Right lobe of liver (tissue), 6 donors: ENCODE measurements at regions not wholly inside any gene's neighbourhood (a gene's known extent, or its start where the extent isn't known, plus 50 kb on each side); places are given as distances from the start of the nearest gene placed in this dataset.

Experiments
- ATAC-seq, 4 donors: fragments of 200-7000 bp; cut with Tn5 transposase; one replicate each; pipeline ENCODE4 v1.9.1; 2020; ENCODE audit warnings: mild to moderate bottlenecking in 4 of 4, moderate library complexity in 4 of 4
- DNase-seq, 3 donors: peaks; one replicate each; pipeline ENCODE4 v3.0.0-alpha.2; 2020
- H3K27ac ChIP-seq, 3 donors: fragments of 200-600 bp; one replicate each; pipeline ENCODE4 v1.8.0; 2022
- H3K27me3 ChIP-seq, 2 donors: fragments of 200-600 bp; one replicate each; pipeline ENCODE4 v1.8.0; 2022
- H3K36me3 ChIP-seq, 4 donors: fragments of 200-600 bp; sonication (generic) in 1 of 4; one replicate each; pipeline versions ENCODE4 v1.5.1 to v1.8.0; 2017 to 2022; ENCODE audit warnings: control low read depth in 1 of 4
- H3K4me1 ChIP-seq, 4 donors: fragments of 200-600 bp; sonication (generic) in 1 of 4; one replicate each; pipeline versions ENCODE4 v1.5.1 to v1.8.0; 2017 to 2022; ENCODE audit warnings: control low read depth in 1 of 4
- H3K4me3 ChIP-seq, 3 donors: fragments of 200-600 bp; one replicate each; pipeline ENCODE4 v1.8.0; 2022
- H3K9me3 ChIP-seq, 4 donors: fragments of 200-600 bp; sonication (generic) in 1 of 4; one replicate each; pipeline versions ENCODE4 v1.5.1 to v1.8.0; 2017 to 2022; ENCODE audit warnings: control low read depth in 1 of 4
- POLR2A ChIP-seq: fragments of 450-650 bp; IDR thresholded peaks from one replicate; pipeline ENCODE4 v1.6.1; 2017; ENCODE audit warnings: antibody characterized with exemption, mild to moderate bottlenecking
- WGBS: methylation state at CpG from one replicate; pipeline ENCODE4 v1.1.6; 2018; ENCODE audit warnings: low coverage, low lambda C conversion rate; ENCODE audit not compliant: insufficient coverage; ENCODE audit errors: missing lambda C conversion rate; 5-methylcytosine and 5-hydroxymethylcytosine counted together
- intact Hi-C, 2 donors: fragments of 100-400 bp; cut with DNase I; formaldehyde crosslinking; loops; one replicate each; pipeline versions ENCODE4 v1.11.2 to v1.14.1; 2022
- TF ChIP-seq, protein P1 (sequence below), 4 donors: fragments of 200-600 bp in 3 of 4; fragments of 450-650 bp in 1 of 4; IDR thresholded peaks; one replicate each; pipeline versions ENCODE4 v1.5.1 to v1.8.0; 2016 to 2022; ENCODE audit warnings: antibody characterized with exemption in 4 of 4, mild to moderate bottlenecking in 2 of 4
- donor health status: DM: no; HTN: yes; CAD: no.
- donor health status: DM: no; HTN: no; CAD: no.
- donor health status: DM: no; HTN: no; CAD: no.
- donor health status: DM: no; HTN: yes; CAD: no.
- donor health status: DM: no; HTN: yes; CAD: no.

DNA sequence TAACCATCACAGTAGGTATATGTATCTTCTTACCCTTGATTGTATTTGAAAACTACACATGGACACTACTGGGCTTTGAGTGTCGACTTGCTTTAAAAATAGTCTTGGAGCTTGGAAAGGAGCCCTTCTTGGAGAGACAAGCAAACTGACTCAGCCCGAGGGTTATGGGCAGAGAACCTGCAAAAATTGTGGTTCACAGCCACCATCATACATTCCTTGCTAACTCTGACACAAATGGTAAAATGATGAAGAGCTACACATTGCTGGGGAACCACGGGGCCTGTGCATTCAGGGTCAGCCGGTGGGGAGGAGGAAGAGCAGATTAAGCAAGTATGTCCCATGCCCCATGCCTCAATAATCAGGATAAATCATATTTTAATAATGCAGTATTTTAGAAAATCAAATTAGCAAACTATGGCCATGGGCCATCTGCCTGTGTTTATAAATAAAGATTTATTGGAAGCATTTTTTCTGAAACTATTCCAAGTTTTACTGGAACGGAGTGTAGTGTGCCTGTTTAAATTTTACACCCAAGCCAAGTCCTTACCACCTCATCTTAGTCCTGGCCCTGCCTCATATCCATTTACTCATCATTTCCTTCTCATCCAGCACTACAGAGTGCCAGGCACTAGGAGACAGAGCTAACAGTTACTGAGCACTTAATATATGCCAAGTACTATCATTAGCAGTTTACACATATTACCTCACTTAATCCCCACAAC, 195.7 kb downstream of the PALM2AKAP2 start:
- ATAC-seq (no peak), DNase-seq (no peak)
- Histone ChIP-seq H3K9me3 (no peaks in the 10 kb centered on the region), H3K27me3 (no peaks in the 10 kb centered on the region), H3K36me3 (no peaks in the 10 kb centered on the region), H3K4me1 (peaks cover 0 to 30% (median 8%) of the 10 kb centered on the region in 4 donors), H3K4me3 (no peak overlapping the region), H3K27ac (no peak overlapping the region)
- TF ChIP-seq, protein P1, sequence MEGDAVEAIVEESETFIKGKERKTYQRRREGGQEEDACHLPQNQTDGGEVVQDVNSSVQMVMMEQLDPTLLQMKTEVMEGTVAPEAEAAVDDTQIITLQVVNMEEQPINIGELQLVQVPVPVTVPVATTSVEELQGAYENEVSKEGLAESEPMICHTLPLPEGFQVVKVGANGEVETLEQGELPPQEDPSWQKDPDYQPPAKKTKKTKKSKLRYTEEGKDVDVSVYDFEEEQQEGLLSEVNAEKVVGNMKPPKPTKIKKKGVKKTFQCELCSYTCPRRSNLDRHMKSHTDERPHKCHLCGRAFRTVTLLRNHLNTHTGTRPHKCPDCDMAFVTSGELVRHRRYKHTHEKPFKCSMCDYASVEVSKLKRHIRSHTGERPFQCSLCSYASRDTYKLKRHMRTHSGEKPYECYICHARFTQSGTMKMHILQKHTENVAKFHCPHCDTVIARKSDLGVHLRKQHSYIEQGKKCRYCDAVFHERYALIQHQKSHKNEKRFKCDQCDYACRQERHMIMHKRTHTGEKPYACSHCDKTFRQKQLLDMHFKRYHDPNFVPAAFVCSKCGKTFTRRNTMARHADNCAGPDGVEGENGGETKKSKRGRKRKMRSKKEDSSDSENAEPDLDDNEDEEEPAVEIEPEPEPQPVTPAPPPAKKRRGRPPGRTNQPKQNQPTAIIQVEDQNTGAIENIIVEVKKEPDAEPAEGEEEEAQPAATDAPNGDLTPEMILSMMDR (IDR thresholded peaks at IDR 0.05) = no peak
- TF ChIP-seq POLR2A = no peak
- 68% methylated on average over 4 of the region's 5 CpGs for WGBS
- intact Hi-C loops = no loop called here

DNA sequence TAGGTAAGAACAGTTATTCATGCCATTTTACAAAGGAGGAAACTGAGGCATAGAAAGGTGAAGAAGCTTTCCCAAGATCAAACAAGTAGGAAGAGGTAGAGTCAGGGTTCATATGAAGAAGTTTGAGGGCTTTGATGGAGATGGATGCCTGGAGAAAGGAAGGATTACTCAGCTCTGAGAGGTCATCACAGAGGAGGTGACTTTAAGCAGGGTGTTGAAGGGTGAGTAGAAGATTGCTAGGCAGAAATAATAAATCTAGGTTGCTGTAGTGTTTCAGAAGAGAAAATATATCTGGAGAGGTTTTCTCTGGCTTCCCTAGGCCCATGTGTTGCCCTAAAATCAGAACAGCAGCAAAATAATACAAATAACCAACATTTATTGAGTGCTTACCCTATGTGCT, 196.3 kb downstream of the PALM2AKAP2 start:
- no peak for TF ChIP-seq POLR2A
- TF ChIP-seq, protein P1 (IDR thresholded peaks at IDR 0.05) = no peak
- intact Hi-C loops = no loop called here
- Histone ChIP-seq H3K4me3 (no peak overlapping the region), H3K27ac (no peak overlapping the region), H3K9me3 (no peaks in the 10 kb centered on the region), H3K36me3 (no peaks in the 10 kb centered on the region), H3K27me3 (no peaks in the 10 kb centered on the region), H3K4me1 (peaks cover 0 to 30% (median 8%) of the 10 kb centered on the region in 4 donors)
- DNase-seq (no peak), ATAC-seq (no peak)

DNA sequence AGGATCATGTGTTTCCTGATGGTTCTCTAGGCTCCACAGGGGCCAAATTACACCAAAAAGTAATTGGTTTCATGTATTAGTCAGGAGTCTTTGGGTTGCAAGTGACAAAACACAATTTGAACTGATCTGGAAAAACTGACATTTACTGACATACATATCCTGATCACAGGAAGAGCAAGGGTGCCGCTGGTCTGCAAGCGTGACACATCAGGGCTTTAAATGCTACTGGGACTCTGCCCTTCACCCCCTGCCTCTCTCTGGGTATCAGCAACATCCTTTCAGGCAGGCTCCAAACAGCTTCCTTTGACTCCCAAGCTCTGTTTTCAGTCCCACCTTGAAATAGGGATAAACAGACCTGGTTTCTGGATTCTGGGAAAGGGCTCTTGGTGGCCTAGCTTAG, 197.5 kb downstream of the PALM2AKAP2 start:
- intact Hi-C loops = no loop called here
- 73% methylated on average over 2 of the region's 2 CpGs for WGBS
- Histone ChIP-seq H3K27ac (no peak overlapping the region), H3K4me1 (peaks cover 0 to 24% (median 2%) of the 10 kb centered on the region in 4 donors), H3K4me3 (no peak overlapping the region), H3K27me3 (no peaks in the 10 kb centered on the region), H3K36me3 (no peaks in the 10 kb centered on the region), H3K9me3 (no peaks in the 10 kb centered on the region)
- TF ChIP-seq, protein P1 (IDR thresholded peaks at IDR 0.05) = no peak
- TF ChIP-seq POLR2A = no peak
- DNase-seq (no peak), ATAC-seq (no peak)

DNA sequence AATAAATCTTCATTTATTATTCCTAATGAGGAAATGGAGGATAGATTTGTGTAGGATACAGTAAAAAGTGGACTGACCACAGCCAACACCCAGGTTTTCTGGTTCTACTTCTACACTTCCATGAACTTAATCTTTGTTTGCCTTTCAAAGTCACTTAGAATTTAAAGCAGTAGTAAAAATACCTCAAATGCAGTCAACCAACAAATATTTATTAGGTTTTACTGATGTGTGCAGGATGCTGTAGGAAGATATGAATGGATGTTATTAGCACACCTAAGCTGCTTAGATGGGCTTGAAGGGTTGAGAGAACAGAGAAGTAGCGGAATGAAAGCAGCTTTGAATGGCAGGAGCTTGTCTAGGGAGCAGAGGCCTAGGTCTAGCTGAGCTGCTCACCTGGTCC, 201.1 kb downstream of the PALM2AKAP2 start:
- TF ChIP-seq, protein P1 (IDR thresholded peaks at IDR 0.05) = no peak
- no peaks in the 10 kb centered on the region for H3K36me3 ChIP-seq
- 100% methylated on average over 1 of the region's 1 CpG for WGBS

More for the DNA sequence above, 201.1 kb downstream of the PALM2AKAP2 start:
- DNase-seq = no peak
- Histone ChIP-seq H3K4me1 (peaks cover 0 to 5% (median 2%) of the 10 kb centered on the region in 4 donors), H3K4me3 (no peak overlapping the region), H3K9me3 (no peaks in the 10 kb centered on the region), H3K27ac (no peak overlapping the region), H3K27me3 (no peaks in the 10 kb centered on the region)
- intact Hi-C loops = no loop called here
- no peak for ATAC-seq
